A549 (cell line): ENCODE measurements at regions not wholly inside any gene's neighbourhood (a gene's known extent, or its start where the extent isn't known, plus 50 kb on each side); places are given as distances from the start of the nearest gene placed in this dataset.

Source experiments
- CBX8 ChIP-seq: fragments of 200-600 bp; sonication (generic); IDR thresholded peaks from 2 replicates; pipeline ENCODE4 v1.6.1; 2016
- CTCF ChIP-seq: fragments of >200 bp; sonication (Bioruptor Twin); formaldehyde crosslinking; IDR thresholded peaks from 3 replicates; pipeline ENCODE4 v1.5.1; 2016
- POLR2A ChIP-seq: IDR thresholded peaks from 2 replicates; pipeline ENCODE4 v1.6.1; 2012; ENCODE audit warnings: mild to moderate bottlenecking, low read length
- RAD21 ChIP-seq, 2 experiments: fragments of >200 bp in 1 of 2; sonication (Bioruptor Twin) in 1 of 2; formaldehyde crosslinking in 1 of 2; IDR thresholded peaks in 1 of 2; conservative IDR thresholded peaks in 1 of 2; 2 replicates in 1 of 2; 3 replicates in 1 of 2; pipeline ENCODE4 v1.6.1; 2012 to 2018; ENCODE audit warnings: inconsistent platforms in 1 of 2

- TF ChIP-seq CTCF, result no peak
- no peak for TF ChIP-seq RAD21 (conservative IDR thresholded peaks at IDR 0.05 in 1 of 2, IDR thresholded peaks at IDR 0.05 in 1 of 2)
- TF ChIP-seq CBX8, result no peak
- TF ChIP-seq POLR2A, result no peak
Measured at GRCh38 chr2:387980-388421, 100.1 kb upstream of the ALKAL2 start.
